HG03064 (cell line): ENCODE measurements at regions not wholly inside any gene's neighbourhood (a gene's known extent, or its start where the extent isn't known, plus 50 kb on each side); places are given as distances from the start of the nearest gene placed in this dataset.
"Not testable (repeated sequence)": the region's sequence is repeated elsewhere in the genome, so short reads cannot be mapped to it uniquely, and the experiment has no call there.

Experiments used
- ATAC-seq: cut with Tn5 transposase; IDR thresholded peaks from one replicate; pipeline ENCODE4 v1.9.1; 2021; ENCODE audit warnings: low read depth; ENCODE audit not compliant: unreplicated experiment

DNA sequence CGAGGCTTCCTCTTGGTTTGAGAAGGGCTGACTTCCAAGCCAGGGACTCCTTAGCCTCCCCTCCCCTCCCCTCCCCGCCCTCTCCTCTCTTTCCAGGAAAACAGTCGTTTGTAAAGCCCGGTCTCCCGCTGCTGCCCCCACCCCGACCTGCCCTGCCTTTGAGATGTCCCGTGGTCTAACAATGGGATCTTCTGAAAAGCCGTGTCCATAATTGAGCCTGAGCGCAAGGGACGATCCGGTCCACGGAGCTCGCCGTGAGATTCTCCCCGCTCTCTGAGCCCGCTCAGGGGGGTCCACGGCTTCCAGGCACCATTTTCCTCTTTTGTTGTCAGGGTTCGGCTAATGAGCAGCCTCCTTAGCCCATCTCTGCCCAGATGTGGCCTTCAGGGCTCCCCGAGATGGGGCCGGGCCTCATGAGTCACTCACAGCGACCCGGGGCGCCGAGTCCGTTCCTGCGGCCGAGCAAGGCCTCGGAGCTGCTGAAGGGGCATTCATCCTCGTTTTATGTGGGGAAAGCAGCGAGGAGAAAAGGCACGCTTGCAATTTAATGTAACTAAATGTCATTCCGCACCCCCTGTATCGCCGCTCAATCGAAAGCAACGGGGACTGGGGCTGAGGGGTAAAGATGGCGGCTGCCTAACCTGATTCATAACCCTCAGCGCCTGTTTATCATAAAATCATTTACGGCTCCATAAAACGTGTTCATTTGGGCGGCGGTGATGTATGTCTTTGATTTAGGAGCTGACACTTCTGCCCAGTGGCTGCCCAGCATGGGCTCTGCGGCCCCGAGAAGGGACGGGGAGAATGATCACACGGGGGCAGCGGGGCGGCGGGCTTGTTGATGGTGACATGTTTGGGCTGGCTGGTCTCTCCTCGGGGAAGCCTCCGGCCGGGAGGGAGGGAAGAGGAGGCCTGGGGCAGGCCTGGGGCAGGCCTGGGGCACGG, 232.6 kb upstream of the C1orf174 start:
- no peak for ATAC-seq

GRCh38 chr1:4133297-4133938, 233.3 kb upstream of the C1orf174 start:
- no peak for ATAC-seq

GRCh38 chr1:4133939-4134321, 233.9 kb upstream of the C1orf174 start:
- no peak for ATAC-seq

GRCh38 chr1:4135853-4136252, 235.8 kb upstream of the C1orf174 start:
- not testable (repeated sequence) for ATAC-seq

DNA sequence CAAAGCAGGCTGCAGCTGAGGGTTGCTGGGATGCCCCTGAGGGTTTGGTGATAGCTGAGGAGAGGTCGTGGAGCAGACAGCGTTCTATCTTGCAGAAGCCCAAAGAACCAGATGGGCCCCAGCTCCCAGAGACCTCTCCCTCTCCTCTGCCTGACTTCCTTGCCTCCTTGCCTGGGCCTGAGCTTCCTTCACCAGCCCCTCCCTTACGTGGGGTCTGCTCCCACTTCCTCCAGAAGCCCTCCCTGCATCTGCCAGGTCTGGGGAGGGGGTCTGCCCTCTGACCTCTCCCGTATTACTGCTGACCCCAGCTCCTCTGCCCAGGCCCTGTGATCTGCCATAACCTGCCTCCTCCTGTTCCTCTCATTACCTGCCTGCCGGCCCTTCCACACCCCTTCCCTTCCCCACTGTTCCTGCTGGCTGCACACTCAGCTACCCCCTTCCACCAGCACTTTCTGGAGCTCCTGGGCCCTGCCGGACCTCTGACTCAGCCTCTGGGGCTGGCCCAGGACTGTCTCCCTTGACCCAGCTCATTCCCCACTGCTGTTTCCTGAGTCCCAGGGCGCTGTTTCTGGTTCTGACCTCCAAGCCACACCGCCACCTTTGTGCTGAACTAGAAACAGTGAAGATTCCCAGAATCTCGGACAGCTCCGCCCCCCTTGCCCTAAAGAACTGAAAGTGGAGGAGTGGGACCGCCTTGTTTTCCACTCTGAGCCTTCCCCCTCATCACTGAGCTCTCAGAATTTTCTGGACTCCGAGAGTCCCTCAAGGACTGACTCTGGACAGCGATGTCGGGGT, 237.7 kb upstream of the C1orf174 start:
- ATAC-seq, result no peak

- no peak for ATAC-seq
Observed at GRCh38 chr1:4139646-4140045, 239.6 kb upstream of the C1orf174 start.

GRCh38 chr1:4140241-4140640, 240.2 kb upstream of the C1orf174 start:
- ATAC-seq, result no peak

DNA sequence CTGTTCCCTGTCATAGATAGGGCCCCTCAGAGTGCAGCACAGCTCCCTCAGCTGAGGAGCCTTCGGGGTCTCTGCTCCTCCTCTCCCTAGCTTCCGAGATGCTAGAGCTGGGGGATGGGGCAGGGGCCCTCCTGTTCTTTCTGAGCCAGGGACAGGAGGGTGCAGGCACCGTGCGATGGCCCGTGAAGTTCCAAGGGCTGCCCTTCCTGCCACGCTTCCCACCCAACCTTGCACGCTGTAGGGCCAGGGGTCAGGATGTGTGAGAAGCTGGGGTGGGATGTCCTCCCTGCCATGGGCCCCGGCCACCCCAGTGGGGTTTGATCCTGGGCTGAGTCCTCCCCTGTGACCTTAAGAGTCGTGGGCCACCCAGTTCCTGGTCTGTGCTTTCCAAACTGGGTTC, 240.7 kb upstream of the C1orf174 start:
- ATAC-seq, result no peak

DNA sequence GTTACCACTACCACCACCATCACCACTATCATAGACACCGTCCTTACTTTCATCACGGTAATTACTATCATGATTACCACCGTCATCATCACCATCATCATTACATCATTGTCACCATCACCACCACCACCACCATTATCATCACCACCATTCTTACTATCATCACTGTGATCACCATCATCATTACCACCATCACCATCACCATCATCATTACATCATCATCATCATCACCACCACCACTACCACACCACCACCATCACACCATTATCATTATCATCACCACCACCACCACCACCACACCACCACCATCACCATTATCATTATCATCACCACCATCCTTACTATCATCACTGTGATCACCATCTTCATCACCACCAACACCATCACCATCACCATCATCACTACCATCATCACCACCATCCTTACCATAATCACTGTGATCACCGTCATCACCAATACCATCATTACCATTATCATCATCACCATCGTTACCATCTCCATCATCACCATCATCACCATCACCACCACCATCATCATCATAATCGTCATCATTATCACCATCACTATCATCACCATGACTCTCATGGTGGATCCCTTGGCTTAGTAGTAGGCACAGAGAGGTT, 244.4 kb upstream of the C1orf174 start:
- ATAC-seq, result no peak

- ATAC-seq, result no peak
Observed at GRCh38 chr1:4146101-4146500, 246.0 kb upstream of the C1orf174 start.

DNA sequence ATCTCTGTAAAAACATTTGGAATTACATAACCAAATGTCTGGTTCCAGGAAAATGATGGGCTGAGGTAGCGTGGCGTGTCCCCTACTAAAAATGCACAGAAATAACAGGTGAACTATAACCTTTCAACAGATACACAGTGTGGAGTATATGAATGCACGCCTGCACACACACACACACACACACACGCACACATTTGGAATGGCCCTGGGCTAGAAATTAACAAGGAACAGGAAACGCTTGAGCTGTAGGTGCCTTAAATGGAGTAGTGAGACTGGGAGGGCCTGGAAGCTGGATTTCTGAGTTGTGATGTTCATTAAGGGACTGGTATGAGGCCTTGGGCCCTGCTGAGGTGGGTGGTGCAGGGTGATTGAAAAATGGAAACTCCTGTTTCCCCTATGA, 246.5 kb upstream of the C1orf174 start:
- no peak for ATAC-seq

- no peak for ATAC-seq
Observed at GRCh38 chr1:4147509-4147908, 247.4 kb upstream of the C1orf174 start.

GRCh38 chr1:4149281-4149680, 249.2 kb upstream of the C1orf174 start:
- ATAC-seq, result no peak

DNA sequence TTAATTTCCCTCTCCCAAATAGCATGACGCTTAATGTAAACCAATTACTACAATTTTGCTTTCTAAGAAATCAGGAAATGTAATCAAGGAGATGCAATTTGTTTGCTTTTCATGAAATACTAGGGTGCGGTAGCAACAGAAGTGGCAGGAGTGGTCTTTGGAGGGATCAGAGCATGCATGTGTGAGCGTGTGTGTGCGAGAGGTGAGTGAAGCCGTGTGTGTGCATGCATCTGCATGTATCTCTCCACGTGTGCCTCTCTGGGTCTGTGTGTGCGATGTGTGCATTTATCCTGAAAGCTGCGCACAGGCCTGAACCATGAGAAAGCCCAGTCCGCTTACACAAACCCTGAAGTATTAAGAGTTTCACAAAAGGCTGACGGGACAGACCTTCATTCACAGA, 249.8 kb upstream of the C1orf174 start:
- ATAC-seq, result no peak

DNA sequence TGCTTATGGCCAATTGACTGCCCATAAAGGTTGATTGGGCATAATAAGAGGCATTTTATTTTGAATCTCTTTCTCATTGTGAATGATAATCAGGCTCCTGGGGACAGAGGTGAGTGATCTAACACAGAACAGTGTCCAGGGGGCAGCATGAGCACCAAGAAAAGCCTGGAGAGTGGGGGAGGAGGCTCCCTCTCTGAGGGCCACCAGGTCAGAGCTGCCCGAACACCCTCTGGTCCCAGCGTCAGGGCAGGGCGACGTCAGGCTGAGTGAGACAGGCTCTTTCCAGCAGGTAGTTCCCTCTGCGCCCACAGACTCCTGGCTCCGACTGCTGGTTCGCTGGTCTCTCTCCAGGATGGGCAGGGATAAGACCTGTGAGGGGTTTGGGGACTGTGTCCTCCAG, 250.2 kb upstream of the C1orf174 start:
- ATAC-seq, result no peak

GRCh38 chr1:4152266-4152665, 252.2 kb upstream of the C1orf174 start:
- ATAC-seq, result no peak

- no peak for ATAC-seq
Observed at GRCh38 chr1:4153571-4153970, 253.5 kb upstream of the C1orf174 start.

DNA sequence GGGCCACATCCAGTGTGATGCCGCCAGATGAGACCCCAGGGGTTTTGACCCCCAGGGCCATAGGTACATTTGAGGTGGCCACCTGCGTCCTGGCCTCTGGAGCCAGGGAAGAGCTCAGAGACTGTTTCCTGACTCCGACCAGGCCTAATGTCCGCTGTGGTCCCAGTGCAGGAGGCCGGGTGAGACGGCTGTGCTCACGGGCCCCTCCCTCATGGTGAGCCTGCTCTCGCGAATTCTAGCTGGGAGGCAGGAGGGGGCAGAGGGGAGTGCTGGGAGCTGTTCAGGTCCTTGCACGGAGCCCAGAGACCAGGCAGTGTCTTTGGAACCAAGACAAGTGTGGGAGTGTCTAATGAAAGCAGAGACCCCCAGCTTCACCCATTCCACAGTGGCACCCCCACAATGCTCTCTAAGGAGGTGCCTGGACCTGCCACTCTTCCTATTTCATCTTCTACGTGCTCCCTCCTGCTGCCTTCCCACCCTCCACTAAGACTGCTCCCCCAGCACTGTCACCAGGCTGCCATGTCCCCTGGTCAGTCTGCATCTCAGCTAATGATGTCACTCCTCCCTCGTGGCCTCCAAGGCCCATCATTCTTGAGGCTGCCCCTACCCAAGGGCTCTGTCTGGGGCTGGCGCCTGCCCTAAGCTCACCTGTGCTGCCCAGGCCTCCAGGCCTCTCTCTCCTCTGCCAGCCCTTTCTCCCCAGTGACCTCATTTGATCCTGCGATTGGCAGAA, 256.3 kb upstream of the C1orf174 start:
- ATAC-seq, result no peak

GRCh38 chr1:4160181-4160580, 260.1 kb upstream of the C1orf174 start:
- ATAC-seq, result no peak

DNA sequence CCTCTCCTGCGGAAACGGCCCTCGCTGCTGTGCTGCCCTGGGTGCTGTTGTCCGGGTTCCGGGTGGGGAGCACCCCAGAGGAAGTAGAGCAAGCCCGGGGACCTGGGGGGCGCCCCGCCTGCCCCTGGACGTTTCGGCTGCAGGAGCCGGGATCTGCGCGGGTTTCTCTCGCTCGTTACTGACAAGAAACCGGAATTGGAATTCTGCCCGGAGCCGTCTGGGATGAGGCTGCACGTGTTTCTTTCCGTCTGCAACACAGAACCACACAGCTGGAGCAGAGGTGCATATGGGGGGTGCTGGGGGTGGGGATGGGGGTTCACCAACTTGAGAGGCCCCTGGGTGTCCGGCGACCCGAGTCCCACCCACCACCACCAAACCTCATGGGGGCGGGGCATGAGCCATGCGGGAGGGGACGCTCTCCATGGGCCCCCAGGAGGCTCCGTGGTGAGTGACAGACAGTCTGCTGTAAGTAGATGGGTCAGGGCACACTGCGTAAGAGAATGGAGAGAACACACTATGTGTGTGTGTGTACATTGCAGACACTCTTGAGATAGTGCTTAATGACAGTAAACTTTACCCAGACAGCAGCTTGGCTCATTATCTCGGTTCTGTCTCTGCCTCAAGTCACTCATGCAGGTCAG, 261.4 kb upstream of the C1orf174 start:
- no peak for ATAC-seq
